ENCODE measurements at regions not wholly inside any gene's neighbourhood (a gene's known extent, or its start where the extent isn't known, plus 50 kb on each side); places are given as distances from the start of the nearest gene placed in this dataset.

- TF ChIP-seq CTCF (IDR thresholded peaks at IDR 0.05) (no peak), POLR2A (IDR thresholded peaks at IDR 0.05) (no peak), EP300 (IDR thresholded peaks at IDR 0.05) (no peak)
Observed at GRCh38 chr9:36779582-36779981, 206.9 kb downstream of the MELK start.
